HG03378 (cell line): ENCODE measurements at regions not wholly inside any gene's neighbourhood (a gene's known extent, or its start where the extent isn't known, plus 50 kb on each side); places are given as distances from the start of the nearest gene placed in this dataset.
"Not testable (repeated sequence)": the region's sequence is repeated elsewhere in the genome, so short reads cannot be mapped to it uniquely, and the experiment has no call there.

Experiments used
- ATAC-seq: cut with Tn5 transposase; IDR thresholded peaks from one replicate; pipeline ENCODE4 v1.9.1; 2021; ENCODE audit warnings: mild to moderate bottlenecking, moderate library complexity; ENCODE audit not compliant: unreplicated experiment

- ATAC-seq: no peak
Measured at GRCh38 chr5:121608826-121609225, 242.9 kb upstream of the FTMT start.

GRCh38 chr5:121624035-121624434 lies 227.6 kb upstream of the FTMT start:
- no peak for ATAC-seq

GRCh38 chr5:121628783-121629182 lies 222.9 kb upstream of the FTMT start:
- ATAC-seq: no peak

- no peak for ATAC-seq
Measured at GRCh38 chr5:121630402-121630801, 221.3 kb upstream of the FTMT start.

GRCh38 chr5:121634946-121635345 lies 216.7 kb upstream of the FTMT start:
- ATAC-seq: no peak

- no peak for ATAC-seq
Measured at GRCh38 chr5:121638126-121638525, 213.6 kb upstream of the FTMT start.

GRCh38 chr5:121640298-121640697 lies 211.4 kb upstream of the FTMT start:
- no peak for ATAC-seq

GRCh38 chr5:121658221-121658620 lies 193.5 kb upstream of the FTMT start:
- ATAC-seq: no peak

- no peak for ATAC-seq
Measured at GRCh38 chr5:121660142-121660541, 191.5 kb upstream of the FTMT start.

- not testable (repeated sequence) for ATAC-seq
Measured at GRCh38 chr5:121665542-121665941, 186.1 kb upstream of the FTMT start.

- no peak for ATAC-seq
Measured at GRCh38 chr5:121667292-121667691, 184.4 kb upstream of the FTMT start.

GRCh38 chr5:121668635-121669034 lies 183.0 kb upstream of the FTMT start:
- ATAC-seq: no peak

GRCh38 chr5:121671624-121672023 lies 180.1 kb upstream of the FTMT start:
- no peak for ATAC-seq

- ATAC-seq: no peak
Measured at GRCh38 chr5:121675924-121676323, 175.8 kb upstream of the FTMT start.

GRCh38 chr5:121681229-121681855 lies 170.3 kb upstream of the FTMT start:
- no peak for ATAC-seq

GRCh38 chr5:121688126-121688525 lies 163.6 kb upstream of the FTMT start:
- no peak for ATAC-seq

- ATAC-seq: no peak
Measured at GRCh38 chr5:121688781-121689180, 162.9 kb upstream of the FTMT start.

GRCh38 chr5:121691478-121691877 lies 160.2 kb upstream of the FTMT start:
- no peak for ATAC-seq

GRCh38 chr5:121692158-121692557 lies 159.5 kb upstream of the FTMT start:
- ATAC-seq: no peak

GRCh38 chr5:121693864-121694263 lies 157.8 kb upstream of the FTMT start:
- ATAC-seq: no peak

- ATAC-seq: no peak
Measured at GRCh38 chr5:121695307-121695706, 156.4 kb upstream of the FTMT start.

GRCh38 chr5:121698690-121699089 lies 153.0 kb upstream of the FTMT start:
- ATAC-seq: no peak

- no peak for ATAC-seq
Measured at GRCh38 chr5:121701731-121702130, 150.0 kb upstream of the FTMT start.
